H1 (cell line): ENCODE measurements at regions not wholly inside any gene's neighbourhood (a gene's known extent, or its start where the extent isn't known, plus 50 kb on each side); places are given as distances from the start of the nearest gene placed in this dataset.

Source experiments
- CBX8 ChIP-seq: fragments of 300-800, 300-1000 bp; sonication (generic); IDR thresholded peaks from 2 replicates; pipeline ENCODE4 v1.7.1; 2016; ENCODE audit warnings: low read depth, low read length, borderline replicate concordance
- CHD1 ChIP-seq: IDR thresholded peaks from 2 replicates; pipeline ENCODE4 v1.6.1; 2012; ENCODE audit warnings: low read depth, low read length, improper control_type of control experiment
- HDAC2 ChIP-seq, 2 experiments: fragments of 300-600 bp in 1 of 2; sonication (generic) in 1 of 2; IDR thresholded peaks; 2 replicates each; pipeline ENCODE4 v1.6.1; 2011 to 2012; ENCODE audit warnings: low read depth in 2 of 2, low read length in 2 of 2, mild to moderate bottlenecking in 2 of 2, moderate library complexity in 2 of 2, borderline replicate concordance in 1 of 2, inconsistent platforms in 1 of 2
- MAFK ChIP-seq: IDR thresholded peaks from 2 replicates; pipeline ENCODE4 v1.6.1; 2012; ENCODE audit warnings: low read depth, mild to moderate bottlenecking, improper control_type of control experiment, low read length
- RBBP5 ChIP-seq: IDR thresholded peaks from 2 replicates; pipeline ENCODE4 v1.7.1; 2012; ENCODE audit warnings: low read depth, mild to moderate bottlenecking, inconsistent platforms, low read length, moderate library complexity, borderline replicate concordance
- RNF2 ChIP-seq: fragments of 200-900, 300-1000 bp; sonication (generic); IDR thresholded peaks from 2 replicates; pipeline ENCODE4 v1.7.1; 2016; ENCODE audit warnings: borderline replicate concordance, low read depth, mild to moderate bottlenecking, antibody characterized with exemption, low read length; ENCODE audit not compliant: poor library complexity, severe bottlenecking; ENCODE audit errors: missing control alignments
- SIX5 ChIP-seq: IDR thresholded peaks from 2 replicates; pipeline ENCODE4 v1.6.1; 2011; ENCODE audit warnings: mild to moderate bottlenecking, low read depth, low read length

- no peak for TF ChIP-seq RNF2
- TF ChIP-seq CBX8, result no peak
- no peak for TF ChIP-seq HDAC2 (IDR thresholded peaks at IDR 0.05; ENCODE audit: borderline replicate concordance in 1 of 2, low read depth in 2 of 2, low read length in 2 of 2)
- TF ChIP-seq CHD1, result no peak
- no peak for TF ChIP-seq RBBP5
- TF ChIP-seq MAFK, result no peak
- TF ChIP-seq SIX5, result no peak
- TF ChIP-seq, all 59 proteins: peak for 0
Observed at GRCh38 chr5:144567421-144567780, 396.7 kb downstream of the KCTD16 start (continued).
